ENCODE measurements at regions not wholly inside any gene's neighbourhood (a gene's known extent, or its start where the extent isn't known, plus 50 kb on each side); places are given as distances from the start of the nearest gene placed in this dataset.

DNA sequence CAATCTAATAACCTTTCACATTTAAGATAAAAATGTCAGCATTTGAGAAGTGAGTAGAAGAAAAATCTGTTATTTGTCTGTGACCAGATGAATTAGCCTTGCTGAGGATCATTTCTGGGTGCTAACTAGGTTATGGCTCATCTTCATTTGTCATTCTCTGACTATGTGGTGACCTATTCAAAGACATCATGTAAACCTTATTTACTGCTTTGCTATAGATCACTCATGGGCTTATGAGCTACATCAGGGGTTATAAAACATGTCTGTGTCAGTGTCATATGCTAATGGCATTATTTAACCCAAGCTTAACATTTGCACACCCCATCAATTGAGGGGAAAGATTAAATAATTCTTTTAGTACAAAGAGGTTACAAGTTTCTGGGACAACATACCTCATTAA lies 555.5 kb upstream of the CYLC2 start:
- TF ChIP-seq, protein P1, sequence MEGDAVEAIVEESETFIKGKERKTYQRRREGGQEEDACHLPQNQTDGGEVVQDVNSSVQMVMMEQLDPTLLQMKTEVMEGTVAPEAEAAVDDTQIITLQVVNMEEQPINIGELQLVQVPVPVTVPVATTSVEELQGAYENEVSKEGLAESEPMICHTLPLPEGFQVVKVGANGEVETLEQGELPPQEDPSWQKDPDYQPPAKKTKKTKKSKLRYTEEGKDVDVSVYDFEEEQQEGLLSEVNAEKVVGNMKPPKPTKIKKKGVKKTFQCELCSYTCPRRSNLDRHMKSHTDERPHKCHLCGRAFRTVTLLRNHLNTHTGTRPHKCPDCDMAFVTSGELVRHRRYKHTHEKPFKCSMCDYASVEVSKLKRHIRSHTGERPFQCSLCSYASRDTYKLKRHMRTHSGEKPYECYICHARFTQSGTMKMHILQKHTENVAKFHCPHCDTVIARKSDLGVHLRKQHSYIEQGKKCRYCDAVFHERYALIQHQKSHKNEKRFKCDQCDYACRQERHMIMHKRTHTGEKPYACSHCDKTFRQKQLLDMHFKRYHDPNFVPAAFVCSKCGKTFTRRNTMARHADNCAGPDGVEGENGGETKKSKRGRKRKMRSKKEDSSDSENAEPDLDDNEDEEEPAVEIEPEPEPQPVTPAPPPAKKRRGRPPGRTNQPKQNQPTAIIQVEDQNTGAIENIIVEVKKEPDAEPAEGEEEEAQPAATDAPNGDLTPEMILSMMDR (conservative IDR thresholded peaks at IDR 0.05) = no peak
- no peak for TF ChIP-seq EZH2 (IDR thresholded peaks at IDR 0.05; ENCODE audit: low read depth)
